Brain microvascular endothelial cell (primary cell): ENCODE measurements at regions not wholly inside any gene's neighbourhood (a gene's known extent, or its start where the extent isn't known, plus 50 kb on each side); places are given as distances from the start of the nearest gene placed in this dataset.
"Not testable (repeated sequence)": the region's sequence is repeated elsewhere in the genome, so short reads cannot be mapped to it uniquely, and the experiment has no call there.

ENCODE experiments used
- DNase-seq: peaks from one replicate; pipeline ENCODE4 v3.0.0-alpha.2; 2020
- H3K27ac ChIP-seq: fragments of 250-450 bp; sonication (Bioruptor Pico); 2 replicates; pipeline ENCODE4 v1.5.1; 2020; ENCODE audit warnings: mild to moderate bottlenecking, moderate library complexity
- H3K27me3 ChIP-seq: fragments of 250-450 bp; sonication (Bioruptor Pico); replicated peaks from 2 replicates; pipeline ENCODE4 v1.5.1; 2020; ENCODE audit warnings: mild to moderate bottlenecking
- H3K36me3 ChIP-seq: fragments of 250-450 bp; sonication (Bioruptor Pico); replicated peaks from 2 replicates; pipeline ENCODE4 v1.5.1; 2020; ENCODE audit warnings: mild to moderate bottlenecking
- H3K4me3 ChIP-seq: 2 replicates; pipeline ENCODE4 v1.5.1; 2011; ENCODE audit warnings: low read depth, mild to moderate bottlenecking, control low read depth, low read length, moderate library complexity
- in situ Hi-C: cut with HindIII; loops from 2 replicates; pipeline ENCODE4 v1.10.0; 2017; ENCODE audit warnings: low sequenced_read_pairs, low pct_ligation_motif_present
- TF ChIP-seq, protein P1 (sequence below): IDR thresholded peaks from 2 replicates; pipeline ENCODE4 v1.5.1; 2011; ENCODE audit warnings: low read depth, mild to moderate bottlenecking, moderate library complexity, low read length, control low read depth, inconsistent platforms; ENCODE audit errors: missing control alignments

DNA sequence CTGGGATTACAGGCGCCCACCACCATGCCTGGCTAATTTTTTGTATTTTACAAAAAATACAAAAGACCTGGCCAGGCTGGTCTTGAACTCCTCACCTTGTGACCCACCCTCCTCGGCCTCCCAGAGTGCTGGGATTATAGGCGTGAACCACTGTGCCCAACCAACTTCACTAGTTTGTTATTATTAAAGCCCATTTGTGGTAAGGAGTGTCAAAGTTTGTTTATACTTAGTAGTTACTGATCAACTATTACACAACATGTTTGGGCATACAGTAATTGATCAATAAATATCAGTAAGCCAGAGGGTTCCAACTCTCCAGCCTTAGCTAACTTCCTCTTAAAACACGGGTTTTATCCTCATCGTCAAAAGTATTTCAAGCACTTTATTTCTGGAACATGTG is 67.5 kb upstream of the ZNG1B start:
- TF ChIP-seq, protein P1, sequence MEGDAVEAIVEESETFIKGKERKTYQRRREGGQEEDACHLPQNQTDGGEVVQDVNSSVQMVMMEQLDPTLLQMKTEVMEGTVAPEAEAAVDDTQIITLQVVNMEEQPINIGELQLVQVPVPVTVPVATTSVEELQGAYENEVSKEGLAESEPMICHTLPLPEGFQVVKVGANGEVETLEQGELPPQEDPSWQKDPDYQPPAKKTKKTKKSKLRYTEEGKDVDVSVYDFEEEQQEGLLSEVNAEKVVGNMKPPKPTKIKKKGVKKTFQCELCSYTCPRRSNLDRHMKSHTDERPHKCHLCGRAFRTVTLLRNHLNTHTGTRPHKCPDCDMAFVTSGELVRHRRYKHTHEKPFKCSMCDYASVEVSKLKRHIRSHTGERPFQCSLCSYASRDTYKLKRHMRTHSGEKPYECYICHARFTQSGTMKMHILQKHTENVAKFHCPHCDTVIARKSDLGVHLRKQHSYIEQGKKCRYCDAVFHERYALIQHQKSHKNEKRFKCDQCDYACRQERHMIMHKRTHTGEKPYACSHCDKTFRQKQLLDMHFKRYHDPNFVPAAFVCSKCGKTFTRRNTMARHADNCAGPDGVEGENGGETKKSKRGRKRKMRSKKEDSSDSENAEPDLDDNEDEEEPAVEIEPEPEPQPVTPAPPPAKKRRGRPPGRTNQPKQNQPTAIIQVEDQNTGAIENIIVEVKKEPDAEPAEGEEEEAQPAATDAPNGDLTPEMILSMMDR = no peak
- Histone ChIP-seq H3K27me3 (no peaks in the 10 kb centered on the region), H3K4me3 (no peak overlapping the region), H3K36me3 (no peaks in the 10 kb centered on the region), H3K27ac (no peak overlapping the region)
- DNase-seq = no peak
- in situ Hi-C loops = no loop called here

DNA sequence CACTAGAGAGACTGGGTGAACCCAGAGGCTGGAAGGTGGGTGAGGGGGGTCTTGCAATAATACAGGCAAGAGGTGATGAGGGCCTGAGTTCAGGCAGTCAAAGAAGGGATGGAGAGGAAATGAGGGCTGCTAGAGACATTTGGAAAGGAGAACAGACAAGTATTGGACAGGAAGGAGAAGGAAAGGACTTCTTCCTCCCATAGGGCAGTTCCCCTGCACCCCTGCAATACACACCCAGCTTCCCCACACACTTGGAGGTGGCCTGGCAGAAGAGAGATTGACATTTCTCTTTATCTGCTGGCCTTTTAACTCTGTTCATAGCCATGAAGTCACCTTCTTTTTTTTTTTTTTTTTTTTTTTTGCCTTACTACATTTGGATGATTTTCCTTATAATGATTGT is 68.9 kb upstream of the ZNG1B start:
- H3K4me3 ChIP-seq, in situ Hi-C loops, H3K36me3 ChIP-seq, H3K27ac ChIP-seq, DNase-seq, H3K27me3 ChIP-seq: not testable (repeated sequence)

DNA sequence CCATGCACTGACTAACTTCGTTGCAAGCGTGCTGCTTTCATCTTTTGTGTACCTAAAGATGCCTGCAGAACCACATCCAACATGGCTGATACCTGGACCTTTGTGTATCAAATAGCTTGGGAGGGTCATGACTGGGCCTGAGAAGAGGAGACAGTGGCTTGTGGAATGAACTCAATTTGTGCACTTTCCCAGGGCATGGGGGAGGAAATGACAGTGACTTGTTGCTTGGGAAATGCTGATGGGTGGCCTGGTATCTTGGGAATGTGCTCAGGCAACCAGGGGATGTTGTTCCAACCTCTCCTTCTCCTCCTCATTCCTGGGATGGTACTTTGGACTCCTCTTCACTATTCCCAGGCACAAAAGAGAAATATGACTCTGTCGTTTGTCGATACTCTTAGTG is 70.7 kb upstream of the ZNG1B start:
- H3K27me3 ChIP-seq, DNase-seq, H3K27ac ChIP-seq, H3K36me3 ChIP-seq, in situ Hi-C loops, H3K4me3 ChIP-seq: not testable (repeated sequence)

DNA sequence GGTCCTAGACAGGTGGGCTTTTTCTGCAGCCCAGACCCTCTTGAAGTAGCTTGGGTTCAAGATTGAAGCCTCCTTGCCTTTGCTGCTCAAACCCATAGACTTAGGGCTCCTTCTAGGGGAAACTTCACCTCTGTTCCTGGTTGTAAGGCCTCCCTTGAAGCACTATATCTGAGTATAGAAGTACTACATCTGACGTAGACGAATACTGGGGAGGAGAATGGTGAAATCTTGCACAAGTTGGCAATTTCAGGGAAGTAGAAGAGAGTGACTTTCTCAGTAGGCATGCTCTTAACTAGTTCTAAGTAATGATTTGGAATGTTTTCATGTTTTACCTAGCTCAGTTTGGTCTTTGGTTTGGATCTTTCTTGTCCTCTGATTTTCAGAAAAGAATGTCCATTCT is 71.7 kb upstream of the ZNG1B start:
- DNase-seq, H3K4me3 ChIP-seq, in situ Hi-C loops, H3K36me3 ChIP-seq, H3K27me3 ChIP-seq, H3K27ac ChIP-seq: not testable (repeated sequence)

DNA sequence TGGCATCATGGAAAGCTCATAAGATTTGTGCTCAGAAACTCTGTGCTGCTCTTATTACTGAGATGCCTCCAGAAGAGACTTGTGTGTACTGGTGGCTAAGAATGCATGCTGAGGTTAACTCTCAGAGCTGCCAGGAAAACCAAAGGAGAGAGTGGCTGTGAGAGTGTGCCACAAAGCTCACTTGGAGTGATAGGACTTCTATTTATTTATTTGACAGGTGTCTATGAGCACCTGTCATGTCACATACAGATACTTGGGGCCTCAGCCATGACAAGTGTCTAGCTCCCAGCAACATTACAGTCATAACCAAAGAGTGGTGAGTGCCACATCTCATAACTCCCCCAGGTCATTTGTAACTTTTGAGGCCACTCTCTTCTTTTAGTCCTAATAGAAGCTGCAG is 72.2 kb upstream of the ZNG1B start:
- in situ Hi-C loops, DNase-seq, H3K27ac ChIP-seq, H3K27me3 ChIP-seq, H3K36me3 ChIP-seq, H3K4me3 ChIP-seq: not testable (repeated sequence)

DNA sequence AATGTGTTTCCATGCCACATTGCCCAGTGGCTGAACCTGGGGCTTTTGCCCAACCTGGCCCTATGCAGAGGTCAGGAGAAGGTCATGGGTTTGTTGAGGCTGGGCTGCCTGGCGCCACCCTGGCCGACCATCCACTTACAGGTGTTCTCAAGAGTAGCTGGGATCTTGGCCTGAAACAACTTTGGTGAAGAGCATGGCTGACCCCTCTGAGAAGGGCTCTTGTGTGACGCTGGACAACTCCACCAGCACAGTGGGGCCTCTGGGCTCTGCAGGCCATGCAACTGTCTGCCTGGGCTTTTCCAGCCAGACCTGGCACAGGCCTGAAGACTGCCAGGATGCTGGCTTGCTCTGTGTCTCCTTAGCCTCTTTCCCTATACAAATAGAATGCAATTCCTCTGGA is 76.4 kb upstream of the ZNG1B start:
- TF ChIP-seq, protein P1 = no peak
- no peak overlapping the region for H3K4me3 ChIP-seq
- in situ Hi-C loops = no loop called here
- H3K36me3 ChIP-seq = no peaks in the 10 kb centered on the region
- no peak for DNase-seq
- no peaks in the 10 kb centered on the region for H3K27me3 ChIP-seq
- H3K27ac ChIP-seq = no peak overlapping the region

DNA sequence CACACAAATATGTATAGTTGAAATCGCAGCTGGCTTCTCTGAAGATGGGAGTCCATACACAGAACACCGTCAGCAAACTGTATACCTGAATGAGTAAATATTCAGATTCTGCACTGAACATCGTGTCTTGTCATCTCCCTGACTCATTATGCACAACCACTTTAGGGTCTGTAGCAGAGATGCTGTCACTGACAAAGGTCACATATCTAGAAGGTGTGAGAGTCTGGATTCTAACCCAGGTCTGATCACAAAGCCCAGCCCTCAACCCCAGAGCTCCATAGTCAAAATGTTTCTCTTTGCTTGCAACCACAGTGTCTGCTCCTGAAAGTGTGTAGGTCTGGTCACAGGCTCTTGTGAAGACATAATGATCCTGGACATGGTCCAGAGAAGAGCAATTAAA is 78.3 kb upstream of the PAX8 start:
- Histone ChIP-seq H3K4me3 (no peak overlapping the region), H3K36me3 (no peaks in the 10 kb centered on the region), H3K27ac (no peak overlapping the region), H3K27me3 (no peaks in the 10 kb centered on the region)
- DNase-seq = no peak
- in situ Hi-C loops = no loop called here
- TF ChIP-seq, protein P1 = no peak

DNA sequence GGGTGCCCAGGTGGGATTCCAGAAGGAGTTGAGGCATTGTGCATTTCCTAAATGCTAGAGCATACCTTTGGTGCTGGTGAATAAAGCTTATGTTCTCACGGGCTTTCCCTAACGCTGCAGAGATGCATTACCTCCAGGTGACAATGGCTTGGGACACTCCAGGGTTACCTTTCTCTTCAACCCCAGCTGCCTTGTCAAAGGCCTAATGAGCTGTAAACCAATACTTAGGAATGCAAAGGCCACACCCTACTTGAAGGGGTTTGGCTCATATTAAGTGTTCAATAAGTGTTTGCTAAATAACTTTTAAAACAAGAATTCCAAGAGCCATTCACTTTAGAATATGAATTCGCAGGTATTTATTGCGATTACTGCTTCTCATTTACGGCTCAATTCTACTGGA is 77.6 kb upstream of the PAX8 start:
- H3K27me3 ChIP-seq, H3K4me3 ChIP-seq, H3K36me3 ChIP-seq, H3K27ac ChIP-seq, DNase-seq, in situ Hi-C loops: not testable (repeated sequence)

DNA sequence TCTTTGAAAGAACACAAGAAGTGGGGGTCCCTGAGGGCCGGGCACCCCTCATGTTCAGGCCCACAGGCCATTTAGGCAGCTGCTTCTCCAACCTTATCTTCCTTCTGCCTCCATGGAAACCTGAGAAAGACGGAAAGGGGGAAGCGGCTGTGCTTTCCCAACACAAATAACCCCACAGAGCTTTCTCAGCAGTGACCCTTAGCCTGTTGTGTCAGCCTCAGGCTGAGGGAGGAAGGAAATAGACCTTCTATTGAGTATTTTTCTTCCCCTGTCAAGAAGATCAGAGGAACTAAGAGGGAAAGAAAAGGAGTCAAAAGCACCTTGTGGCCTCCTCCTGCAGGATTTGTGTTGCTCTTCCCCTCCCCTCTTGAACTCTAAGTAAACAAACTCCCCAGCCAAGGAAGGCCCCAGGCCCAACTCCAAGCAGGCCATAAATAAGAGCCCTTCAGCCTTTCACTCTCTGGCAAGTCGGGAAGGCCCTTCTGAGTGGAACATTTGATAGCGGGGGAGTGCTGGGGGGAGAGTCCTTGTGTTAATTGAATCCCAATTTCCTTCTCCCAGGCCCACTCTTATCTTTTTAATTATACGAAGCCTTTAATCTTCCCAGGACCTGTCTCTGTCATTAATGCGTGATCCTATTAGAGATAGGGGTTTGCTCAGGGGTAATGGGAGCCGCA is 76.8 kb upstream of the PAX8 start:
- in situ Hi-C loops, H3K27ac ChIP-seq: not testable (repeated sequence)

More for the DNA sequence above, 76.8 kb upstream of the PAX8 start:
- DNase-seq, H3K36me3 ChIP-seq, H3K27me3 ChIP-seq, H3K4me3 ChIP-seq: not testable (repeated sequence)
